ENCODE measurements at regions not wholly inside any gene's neighbourhood (a gene's known extent, or its start where the extent isn't known, plus 50 kb on each side); places are given as distances from the start of the nearest gene placed in this dataset.

- BruUV-seq (replicated peaks): no TSS peak
- H3K79me2 ChIP-seq (ENCODE audit: control insufficient read depth, insufficient read depth, low read length): no peaks in the 10 kb centered on the region
- no peak overlapping the region for H3K4me3 ChIP-seq
- ChIA-PET SMC1A (ENCODE audit: uncharacterized antibody, unreplicated experiment) (no interaction called here), POLR2A (no interaction called here), CTCF (no interaction called here), RAD21 (ENCODE audit: unreplicated experiment) (no interaction called here)
- H4K20me1 ChIP-seq (ENCODE audit: control insufficient read depth, insufficient read depth): no peaks in the 10 kb centered on the region; the same call in 1 of the 2 replicates
- no peaks in the 10 kb centered on the region for H3K9me3 ChIP-seq (replicated peaks; ENCODE audit: control insufficient read depth, insufficient read depth, low read length)
- WGBS (ENCODE audit: insufficient coverage, insufficient replicate concordance, low lambda C conversion rate, missing lambda C conversion rate): 64% methylated on average over 12 of the region's 14 CpGs
- H2AFZ ChIP-seq (ENCODE audit: control insufficient read depth, low read depth, low read length): no peak overlapping the region
- ATAC-seq: no peak
- in situ Hi-C loops (cut with MboI) (no loop called here), intact Hi-C loops (cut with micrococcal nuclease; ENCODE audit: unreplicated experiment) (no loop called here)
- no peak overlapping the region for H3K27ac ChIP-seq (ENCODE audit: control insufficient read depth, insufficient read depth)
- no peak overlapping the region for H3K9ac ChIP-seq (ENCODE audit: control insufficient read depth, insufficient read depth, low read length)
- no peak for FAIRE-seq
- DNase-seq (ENCODE audit: low read depth, low spot score): no peak
- no peaks in the 10 kb centered on the region for H3K36me3 ChIP-seq (ENCODE audit: control insufficient read depth in 2 of 2, insufficient read depth in 2 of 2, low read length in 1 of 2)
- TF ChIP-seq TAF1 (IDR thresholded peaks at IDR 0.05; ENCODE audit: borderline replicate concordance, low read depth, low read length) (no peak), RBBP5 (conservative IDR thresholded peaks at IDR 0.05) (no peak), BCL11A (IDR thresholded peaks at IDR 0.05; ENCODE audit: low read depth, low read length) (no peak), CHD4 (IDR thresholded peaks at IDR 0.05) (no peak), RUNX3 (IDR thresholded peaks at IDR 0.05; ENCODE audit: low read length) (no peak), IKZF2 (IDR thresholded peaks at IDR 0.05) (no peak), BMI1 (IDR thresholded peaks at IDR 0.05; ENCODE audit: borderline replicate concordance) (no peak), ZSCAN29 (IDR thresholded peaks at IDR 0.05) (no peak), CBX3 (IDR thresholded peaks at IDR 0.05; ENCODE audit: borderline replicate concordance, low read depth) (no peak), NRF1 (conservative IDR thresholded peaks at IDR 0.05; ENCODE audit: low read depth, low read length) (no peak), RAD21 (IDR thresholded peaks at IDR 0.05; ENCODE audit: insufficient read depth, low read depth, low read length) (no peak), TCF3 (IDR thresholded peaks at IDR 0.05; ENCODE audit: borderline replicate concordance, insufficient read depth, low read depth, low read length) (no peak), MEF2B (IDR thresholded peaks at IDR 0.05; ENCODE audit: partially characterized antibody, poor library complexity, severe bottlenecking) (no peak), ATF3 (IDR thresholded peaks at IDR 0.05; ENCODE audit: borderline replicate concordance, extremely low read depth, low read depth, low read length) (no peak), ATF7 (IDR thresholded peaks at IDR 0.05; ENCODE audit: low read depth) (no peak), SMARCA5 (IDR thresholded peaks at IDR 0.05) (no peak)
- TF ChIP-seq, protein P1, sequence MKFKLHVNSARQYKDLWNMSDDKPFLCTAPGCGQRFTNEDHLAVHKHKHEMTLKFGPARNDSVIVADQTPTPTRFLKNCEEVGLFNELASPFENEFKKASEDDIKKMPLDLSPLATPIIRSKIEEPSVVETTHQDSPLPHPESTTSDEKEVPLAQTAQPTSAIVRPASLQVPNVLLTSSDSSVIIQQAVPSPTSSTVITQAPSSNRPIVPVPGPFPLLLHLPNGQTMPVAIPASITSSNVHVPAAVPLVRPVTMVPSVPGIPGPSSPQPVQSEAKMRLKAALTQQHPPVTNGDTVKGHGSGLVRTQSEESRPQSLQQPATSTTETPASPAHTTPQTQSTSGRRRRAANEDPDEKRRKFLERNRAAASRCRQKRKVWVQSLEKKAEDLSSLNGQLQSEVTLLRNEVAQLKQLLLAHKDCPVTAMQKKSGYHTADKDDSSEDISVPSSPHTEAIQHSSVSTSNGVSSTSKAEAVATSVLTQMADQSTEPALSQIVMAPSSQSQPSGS (IDR thresholded peaks at IDR 0.05; ENCODE audit: low read length): no peak
- TF ChIP-seq, protein P2, sequence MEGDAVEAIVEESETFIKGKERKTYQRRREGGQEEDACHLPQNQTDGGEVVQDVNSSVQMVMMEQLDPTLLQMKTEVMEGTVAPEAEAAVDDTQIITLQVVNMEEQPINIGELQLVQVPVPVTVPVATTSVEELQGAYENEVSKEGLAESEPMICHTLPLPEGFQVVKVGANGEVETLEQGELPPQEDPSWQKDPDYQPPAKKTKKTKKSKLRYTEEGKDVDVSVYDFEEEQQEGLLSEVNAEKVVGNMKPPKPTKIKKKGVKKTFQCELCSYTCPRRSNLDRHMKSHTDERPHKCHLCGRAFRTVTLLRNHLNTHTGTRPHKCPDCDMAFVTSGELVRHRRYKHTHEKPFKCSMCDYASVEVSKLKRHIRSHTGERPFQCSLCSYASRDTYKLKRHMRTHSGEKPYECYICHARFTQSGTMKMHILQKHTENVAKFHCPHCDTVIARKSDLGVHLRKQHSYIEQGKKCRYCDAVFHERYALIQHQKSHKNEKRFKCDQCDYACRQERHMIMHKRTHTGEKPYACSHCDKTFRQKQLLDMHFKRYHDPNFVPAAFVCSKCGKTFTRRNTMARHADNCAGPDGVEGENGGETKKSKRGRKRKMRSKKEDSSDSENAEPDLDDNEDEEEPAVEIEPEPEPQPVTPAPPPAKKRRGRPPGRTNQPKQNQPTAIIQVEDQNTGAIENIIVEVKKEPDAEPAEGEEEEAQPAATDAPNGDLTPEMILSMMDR (IDR thresholded peaks at IDR 0.05 in 2 of 3, conservative IDR thresholded peaks at IDR 0.05 in 1 of 3; ENCODE audit: control insufficient read depth in 2 of 3, extremely low read depth in 1 of 3, insufficient read depth in 1 of 3, low read depth in 3 of 3, low read length in 3 of 3): no peak
- H3K27me3 ChIP-seq (replicated peaks in 1 of 2; ENCODE audit: control insufficient read depth in 2 of 2, insufficient read depth in 2 of 2, low read length in 1 of 2): no peaks in the 10 kb centered on the region
- H3K4me2 ChIP-seq (ENCODE audit: control insufficient read depth, insufficient read depth): no peak overlapping the region
- no peaks in the 10 kb centered on the region for H3K4me1 ChIP-seq (ENCODE audit: control insufficient read depth, insufficient read depth, low read length)
These were observed 110.5 kb upstream of the KCTD7 start for GRCh38 chr7:66518151-66518691.

All from GM12878 (cell line).